Islet precursor cell (in vitro differentiated cells): ENCODE measurements at regions not wholly inside any gene's neighbourhood (a gene's known extent, or its start where the extent isn't known, plus 50 kb on each side); places are given as distances from the start of the nearest gene placed in this dataset.
"Not testable (repeated sequence)": the region's sequence is repeated elsewhere in the genome, so short reads cannot be mapped to it uniquely, and the experiment has no call there.

Experiments used
- DNase-seq: peaks from one replicate; pipeline ENCODE4 v3.0.0-alpha.2; 2018

DNA sequence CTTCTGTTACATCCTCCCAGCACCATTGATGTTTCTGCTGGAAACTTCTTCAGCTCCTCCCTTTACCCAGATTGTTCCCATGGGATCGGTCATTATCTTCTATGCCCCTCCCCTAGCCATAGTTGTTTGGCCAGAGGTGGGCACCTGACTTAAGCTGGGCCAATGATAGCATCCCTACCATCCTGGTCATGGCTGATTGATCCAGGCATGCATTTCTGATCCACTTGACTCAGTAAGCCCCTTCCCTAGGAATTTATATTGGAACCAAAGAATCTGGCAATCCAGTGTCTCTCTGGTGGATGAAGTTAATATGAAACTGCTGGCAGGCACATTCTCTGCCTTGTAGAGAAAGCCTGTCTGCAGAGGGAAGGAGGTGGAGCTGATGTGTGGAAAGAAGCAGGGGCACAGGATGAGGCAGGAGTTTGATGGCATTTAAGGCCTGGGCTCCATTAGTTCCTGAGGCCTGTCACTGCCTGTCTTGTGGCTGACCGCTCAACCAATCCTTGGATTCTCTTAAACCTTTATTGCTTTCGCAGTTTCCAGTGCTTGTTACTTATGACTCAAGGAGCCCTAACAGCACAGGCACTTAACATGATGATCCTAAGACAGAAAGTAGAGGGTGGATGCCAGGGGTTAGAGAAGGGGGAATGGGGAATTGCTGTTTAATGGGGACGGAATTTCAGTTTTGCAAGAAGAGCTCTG is 152.4 kb downstream of the ABCC12 start:
- DNase-seq = peak; percentile 71

DNA sequence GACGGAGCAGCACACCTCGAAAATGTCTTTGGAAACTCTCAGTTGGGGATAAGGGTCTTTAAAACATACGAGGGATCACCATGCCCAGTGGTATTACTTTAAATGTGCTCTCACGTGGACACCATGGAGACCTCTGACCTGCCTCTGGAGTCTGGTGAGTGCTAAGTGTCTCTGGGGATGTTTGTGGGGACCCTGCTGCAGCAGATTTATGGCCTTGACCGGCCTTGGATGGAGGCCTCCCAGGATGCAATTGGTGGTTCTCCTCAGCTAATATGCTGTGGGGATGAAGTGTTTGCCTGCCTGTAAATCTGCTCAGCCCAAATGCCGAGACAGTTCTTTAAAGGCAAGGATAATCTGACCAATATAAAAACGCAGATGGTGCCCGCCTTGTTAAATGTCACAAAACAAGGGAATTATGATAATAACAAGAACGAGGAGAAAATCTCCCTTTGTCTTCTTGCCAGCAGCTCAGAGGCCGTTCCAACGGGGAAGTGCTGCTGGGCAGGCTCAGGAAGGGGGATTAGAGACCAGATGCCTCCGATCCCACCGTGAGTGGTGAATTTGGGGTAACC is 154.4 kb downstream of the ABCC12 start:
- peak; percentile 14 for DNase-seq

DNA sequence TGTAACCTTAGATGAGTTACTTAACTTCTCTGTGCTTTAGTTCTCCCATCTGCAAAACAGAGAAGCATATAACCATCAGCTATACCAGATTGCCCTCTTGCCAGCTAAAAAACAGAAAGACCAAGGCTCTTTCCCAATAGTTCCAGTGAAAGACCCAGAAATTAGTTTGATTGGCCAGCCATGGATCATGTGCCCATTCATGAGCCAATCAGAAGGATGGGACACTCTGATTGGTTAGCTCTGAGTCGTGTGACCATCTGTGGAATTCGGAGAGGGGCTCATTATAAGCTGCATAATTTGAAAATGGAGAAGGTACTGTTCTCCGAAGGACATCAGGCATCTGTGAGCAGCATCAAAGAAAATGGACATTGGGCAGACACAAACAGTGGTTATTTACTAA is 155.2 kb downstream of the ABCC12 start:
- peak; percentile 4 for DNase-seq

DNA sequence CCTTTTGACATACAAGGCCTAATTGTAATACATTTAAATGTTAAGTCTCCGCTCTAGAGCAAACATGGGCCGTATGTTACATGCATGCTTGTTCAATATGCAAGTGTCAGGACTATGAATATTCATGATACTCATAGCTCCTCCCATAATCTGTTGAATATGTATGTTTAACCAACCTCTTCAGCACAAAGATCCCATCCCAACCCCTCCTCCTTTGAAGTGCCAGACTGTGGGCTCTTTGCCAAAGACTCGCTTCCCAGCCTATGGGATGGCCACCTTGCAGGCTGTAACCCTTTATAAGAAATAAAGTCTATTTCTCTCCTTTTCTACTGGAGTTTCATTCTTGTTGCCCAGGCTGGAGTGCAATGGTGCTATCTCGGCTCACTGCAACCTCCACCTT is 156.2 kb downstream of the ABCC12 start:
- DNase-seq = peak; percentile 18

DNA sequence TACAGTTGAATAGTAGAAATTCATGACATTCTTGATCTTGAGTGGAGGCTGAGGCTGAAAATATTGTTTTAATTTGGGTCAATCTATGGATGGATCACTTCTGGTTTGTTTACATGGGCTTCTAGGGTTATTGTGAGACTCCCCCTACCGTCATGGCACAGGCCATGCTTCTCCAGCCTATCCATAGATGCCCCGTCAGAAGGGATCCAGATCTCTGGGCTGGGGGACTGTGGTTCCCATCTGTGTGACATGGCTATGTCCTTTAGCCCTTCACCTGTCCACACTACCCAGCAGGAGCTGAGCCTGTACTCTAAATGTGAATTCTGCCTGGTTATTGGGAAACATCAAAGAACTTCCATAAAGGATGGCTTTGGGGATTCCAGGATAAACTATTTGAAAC is 160.4 kb downstream of the ABCC12 start:
- peak; percentile 30 for DNase-seq

DNA sequence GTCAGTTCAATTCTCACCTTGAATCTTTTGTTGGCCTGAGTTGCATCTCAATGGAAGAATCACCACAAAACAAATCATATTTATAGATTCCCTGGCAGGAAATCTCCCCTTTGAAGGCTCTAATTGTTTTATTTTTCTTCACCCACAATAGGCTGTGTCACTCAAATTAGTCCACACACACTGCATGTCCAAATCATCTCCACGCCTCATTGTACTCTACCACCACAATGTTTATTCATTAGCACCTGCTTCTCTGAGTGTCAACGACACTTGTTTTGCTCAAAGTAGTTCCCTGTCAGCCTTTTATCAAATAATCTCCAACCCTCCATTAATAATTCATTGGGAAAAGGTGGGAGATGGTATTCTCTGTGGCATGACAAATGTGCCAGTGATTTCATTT is 164.3 kb downstream of the ABCC12 start:
- DNase-seq = no peak

DNA sequence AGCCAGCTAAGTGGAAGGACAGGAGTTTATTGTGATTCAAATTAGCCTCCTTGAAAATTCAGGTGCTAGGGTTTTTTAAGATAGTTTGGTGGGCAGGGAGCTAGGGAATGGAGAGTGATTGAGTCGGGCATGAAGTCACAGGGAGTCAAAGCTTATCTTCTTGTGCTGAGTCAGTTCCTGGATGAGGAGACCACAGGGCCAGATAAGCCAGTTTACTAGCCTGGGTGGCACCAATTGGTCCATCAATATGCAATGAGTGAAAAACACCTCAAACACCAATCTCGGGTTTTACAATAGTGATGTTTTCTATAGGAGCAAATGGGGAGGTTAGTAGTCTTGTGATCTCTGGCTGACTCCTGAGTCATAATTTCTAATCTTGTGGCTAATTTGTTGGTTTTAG is 165.1 kb downstream of the ABCC12 start:
- DNase-seq = peak; percentile 32

DNA sequence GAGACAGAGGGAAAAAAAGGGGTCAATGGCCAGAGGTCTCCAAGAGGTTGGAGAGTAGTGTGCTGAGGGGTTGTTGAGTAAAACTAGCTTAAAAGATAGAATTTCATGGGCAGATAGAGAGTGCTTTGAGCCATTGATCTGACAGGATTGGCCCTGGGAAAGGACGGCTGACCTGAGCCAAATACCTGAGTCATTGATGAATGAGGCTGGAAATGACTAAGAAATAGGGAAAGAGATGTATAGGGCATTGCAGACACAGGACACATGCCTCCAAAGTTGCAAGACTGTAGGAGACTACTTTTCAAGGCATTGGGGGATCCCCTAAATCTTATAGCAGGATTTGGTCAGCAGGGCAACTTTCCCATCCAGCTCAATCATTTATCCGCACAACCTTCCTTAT is 168.7 kb downstream of the ABCC12 start:
- DNase-seq = no peak

DNA sequence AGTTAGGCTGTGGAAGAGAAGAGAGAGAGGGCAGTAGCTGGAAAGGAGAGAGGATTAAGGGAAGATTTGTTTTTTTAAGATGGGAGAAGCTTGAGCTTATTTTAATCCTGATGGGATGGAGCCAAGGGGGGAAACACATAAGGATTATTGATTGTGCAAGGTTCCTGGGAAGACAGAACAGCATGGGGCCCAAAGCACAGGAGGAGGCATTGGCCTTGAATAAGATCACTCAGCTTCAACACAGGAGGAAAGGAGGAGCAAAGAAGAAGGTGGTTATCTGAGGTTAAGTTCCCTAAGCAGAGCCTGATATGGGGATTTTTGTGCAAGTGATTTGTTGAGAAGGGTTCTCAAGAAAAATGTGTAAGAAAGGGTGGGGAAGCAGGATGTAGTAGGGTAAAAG is 169.8 kb downstream of the ABCC12 start:
- no peak for DNase-seq

DNA sequence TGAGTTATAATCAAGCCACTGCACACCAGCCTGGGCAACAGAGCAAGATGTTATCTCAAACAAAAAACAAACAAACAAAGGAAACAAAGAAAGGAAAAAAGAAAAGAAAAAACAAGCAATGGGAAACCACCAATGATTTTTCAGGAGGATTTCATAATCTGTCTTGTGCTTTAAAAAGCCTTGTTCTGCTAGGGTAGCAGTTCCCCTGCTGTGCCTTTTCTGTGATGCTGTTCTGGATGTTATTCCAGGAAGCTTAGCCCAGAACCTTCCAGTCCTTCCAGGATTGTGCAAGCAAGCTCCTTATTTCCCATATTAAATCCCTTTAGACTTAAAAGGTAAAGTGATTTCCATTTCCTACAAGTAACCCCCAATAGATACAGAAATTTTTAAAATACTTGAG is 171.1 kb downstream of the ABCC12 start:
- no peak for DNase-seq

DNA sequence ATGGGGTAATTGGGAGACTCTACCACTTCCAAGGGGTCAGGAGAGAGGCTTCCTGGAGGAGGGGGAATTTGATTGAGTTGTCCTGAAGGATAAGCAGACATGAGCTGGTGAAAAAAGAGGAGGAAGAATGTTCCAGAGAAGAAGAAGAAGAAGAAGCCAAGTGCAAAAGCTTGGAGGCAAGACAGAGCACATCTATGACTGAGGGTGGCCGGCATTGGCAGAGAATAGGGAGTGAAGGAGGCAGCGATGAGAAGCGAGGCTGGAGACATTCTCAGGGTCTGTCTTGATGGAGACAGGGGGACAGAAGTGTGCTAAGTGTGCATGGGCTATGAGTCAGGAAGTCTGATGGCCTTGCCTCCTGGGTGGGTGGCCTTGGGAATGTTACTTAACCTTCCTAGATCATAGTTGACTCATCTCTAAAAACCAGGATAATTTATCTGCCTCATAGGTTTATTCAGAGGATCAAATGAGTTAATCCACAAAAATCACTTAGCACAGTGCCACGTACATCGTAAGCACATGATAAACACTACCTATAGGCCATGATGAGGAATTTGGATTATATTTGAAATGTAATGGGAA is 171.7 kb downstream of the ABCC12 start:
- no peak for DNase-seq

DNA sequence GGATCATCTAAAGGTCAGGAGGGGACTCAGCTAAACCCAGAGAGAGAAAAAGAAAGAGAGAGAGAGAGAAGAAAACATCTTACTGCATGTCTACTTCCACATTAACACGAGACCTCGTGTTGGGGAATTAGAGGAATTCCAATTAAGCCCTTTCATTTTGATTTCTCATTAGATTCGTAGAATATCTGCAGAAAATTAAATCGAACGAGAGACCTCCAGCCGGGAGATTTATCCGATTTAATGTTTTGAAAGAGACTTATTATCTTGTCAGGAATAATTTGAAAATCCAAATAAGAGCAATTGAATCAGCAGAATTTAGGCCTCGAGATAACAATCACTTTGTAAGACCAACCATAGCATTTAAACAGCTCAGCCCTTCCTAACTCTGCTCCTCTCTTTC is 175.6 kb downstream of the ABCC12 start:
- DNase-seq = no peak

DNA sequence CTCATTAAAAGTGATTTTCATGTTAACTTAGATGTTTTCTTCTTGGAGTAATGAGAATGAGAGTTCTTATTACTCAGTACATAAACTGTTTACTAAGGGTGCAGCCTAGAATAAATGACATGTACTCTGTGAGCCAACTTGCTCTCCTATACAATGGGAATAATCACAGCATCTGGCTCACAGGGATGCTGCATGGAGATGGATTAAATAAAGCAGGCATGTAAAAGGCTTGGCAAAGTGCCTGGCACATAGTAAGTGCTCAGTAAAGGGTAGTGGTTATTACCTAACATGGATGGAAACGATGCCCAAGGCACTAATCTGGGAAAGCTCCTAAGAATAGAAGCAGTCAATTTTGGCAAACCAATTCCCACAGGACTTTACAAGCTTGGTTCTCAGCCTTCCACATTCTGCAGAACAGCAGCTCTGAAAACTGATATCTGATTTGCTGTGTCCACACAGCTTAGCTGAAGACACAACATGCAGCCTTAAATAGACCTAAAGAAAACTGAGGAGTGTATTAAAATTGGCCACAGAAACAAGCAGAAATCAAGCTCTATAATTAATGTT is 176.1 kb downstream of the ABCC12 start:
- DNase-seq = no peak

DNA sequence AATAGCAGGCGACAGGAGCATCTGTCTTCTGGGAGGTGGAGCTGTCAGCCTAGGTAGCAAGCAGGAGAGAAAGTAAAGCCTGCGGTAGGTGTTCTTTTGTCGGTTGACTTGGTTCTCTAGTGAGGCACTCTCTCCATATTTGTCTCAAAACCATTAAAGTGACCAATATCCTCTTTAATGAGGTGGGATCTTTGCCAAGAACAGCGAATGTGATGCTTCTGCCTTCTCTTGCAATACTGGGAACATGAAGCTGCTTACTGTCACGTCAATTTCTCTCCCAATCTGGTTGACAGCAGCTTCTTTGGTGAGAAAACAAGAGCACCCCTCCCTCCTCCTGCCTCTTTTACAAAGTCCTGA is 176.7 kb downstream of the ABCC12 start:
- DNase-seq = no peak

DNA sequence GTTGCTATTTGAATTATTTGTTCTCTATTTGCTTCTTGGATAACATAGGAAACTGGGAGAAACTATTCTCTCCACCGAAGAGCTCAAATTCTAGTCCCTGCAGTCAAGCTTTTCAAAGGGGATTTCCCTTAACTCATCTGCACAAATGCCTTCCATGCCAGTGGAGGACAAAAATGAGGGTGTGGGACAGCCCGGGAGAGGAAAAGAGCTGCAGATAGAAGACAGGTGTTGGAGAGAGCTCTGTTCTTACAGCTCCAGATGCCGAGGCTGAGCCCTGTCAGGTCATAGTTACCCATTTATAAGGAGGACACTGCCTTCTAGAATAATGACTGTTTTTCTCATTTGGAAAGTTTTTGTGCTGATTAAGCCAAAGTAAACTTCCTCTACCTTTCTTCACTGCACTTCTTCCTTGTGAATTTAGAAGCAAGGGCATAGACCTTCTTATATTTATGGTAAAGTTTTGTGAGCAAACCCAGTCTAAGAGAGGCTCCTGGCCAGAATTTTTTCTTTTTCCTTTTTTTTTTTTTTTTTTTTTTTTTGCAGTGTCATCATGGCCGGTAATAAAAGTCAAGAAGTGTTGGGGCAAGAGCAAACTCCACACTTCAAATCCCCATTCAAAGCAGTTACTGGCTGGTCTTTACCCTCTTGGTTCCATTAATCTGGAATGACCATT is 177.2 kb downstream of the ABCC12 start:
- no peak for DNase-seq

DNA sequence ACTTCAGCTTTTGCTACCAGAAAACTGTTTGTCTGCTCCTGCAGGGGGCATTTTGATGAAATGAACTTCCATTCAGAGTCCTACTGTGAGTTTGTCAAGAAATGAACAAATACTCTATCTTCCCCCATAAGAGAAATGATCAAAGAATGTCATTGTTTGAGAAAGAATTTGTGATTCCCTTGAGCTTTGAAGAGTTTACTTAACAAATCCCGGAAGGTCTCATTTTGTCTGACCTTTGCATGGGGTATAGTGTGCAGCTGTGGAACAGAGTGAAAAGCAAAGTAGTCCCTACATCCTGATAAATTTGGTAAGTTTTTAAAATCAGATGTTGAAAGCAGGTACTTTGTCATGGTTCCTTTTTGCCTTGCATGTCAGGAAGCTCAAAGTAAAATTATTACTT is 178.0 kb downstream of the ABCC12 start:
- DNase-seq = no peak

DNA sequence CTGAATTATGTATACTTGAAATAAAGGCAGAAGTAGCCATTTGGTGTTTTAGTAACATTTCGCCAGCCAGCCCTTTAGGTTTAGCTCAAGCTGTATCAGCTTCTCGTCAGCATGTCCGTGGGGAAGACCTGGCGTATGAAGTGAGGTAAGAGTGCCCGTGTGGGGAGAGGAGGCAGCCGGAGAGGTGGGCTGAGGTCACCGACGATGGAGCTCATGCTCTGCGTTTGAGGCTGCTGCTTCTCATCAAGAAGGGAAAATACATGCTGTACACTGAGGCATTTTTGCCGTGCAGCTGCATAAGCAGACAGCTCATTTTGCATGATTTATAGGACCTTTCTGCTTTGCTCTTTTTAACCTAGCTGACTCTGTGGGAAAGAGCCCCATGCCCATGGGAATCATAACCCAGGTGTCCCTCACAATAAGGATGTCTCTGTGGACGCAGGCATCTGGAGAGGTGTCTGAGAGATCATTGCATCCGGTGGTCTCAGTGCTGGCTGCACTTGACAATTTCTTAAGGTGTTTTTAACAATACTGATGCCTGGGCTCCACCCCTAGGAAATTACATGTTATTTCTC is 179.1 kb downstream of the ABCC12 start:
- DNase-seq = no peak

DNA sequence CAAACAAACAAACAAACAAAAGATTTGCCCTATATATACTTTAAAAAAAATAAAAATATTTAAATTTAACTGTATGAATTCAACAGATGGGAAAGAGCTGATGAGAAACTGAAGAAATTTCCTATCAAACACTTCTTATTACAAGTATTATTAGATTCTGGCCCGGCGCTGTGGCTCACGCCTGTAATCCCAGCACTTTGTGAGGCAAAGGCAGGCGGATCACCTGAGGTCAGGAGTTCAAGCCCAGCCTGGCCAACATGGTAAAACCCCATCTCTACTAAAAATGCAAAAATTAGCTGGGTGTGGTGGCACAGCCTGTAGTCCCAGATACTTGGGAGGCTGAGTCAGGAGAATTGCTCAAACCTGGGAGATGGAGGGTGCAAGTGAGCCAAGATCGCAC is 180.8 kb downstream of the ABCC12 start:
- not testable (repeated sequence) for DNase-seq

DNA sequence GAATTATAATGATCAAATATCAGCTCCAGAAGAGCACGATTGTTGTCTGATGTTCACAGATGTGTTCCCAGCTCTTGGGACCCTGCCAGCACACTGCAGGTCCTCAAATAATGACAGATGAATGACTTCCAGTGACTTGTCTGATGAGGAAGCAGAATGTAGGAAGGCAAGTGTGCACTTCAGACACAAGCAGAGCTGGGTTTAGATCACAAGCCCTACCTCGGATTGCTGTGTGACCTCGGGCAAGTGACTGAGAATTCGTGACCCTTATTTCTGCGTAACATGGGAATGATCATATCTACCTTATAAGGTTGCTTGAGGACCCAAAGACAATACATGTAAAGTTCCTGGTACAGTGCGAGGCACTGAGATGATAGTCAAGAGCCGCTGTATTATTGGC is 182.2 kb downstream of the ABCC12 start:
- no peak for DNase-seq

DNA sequence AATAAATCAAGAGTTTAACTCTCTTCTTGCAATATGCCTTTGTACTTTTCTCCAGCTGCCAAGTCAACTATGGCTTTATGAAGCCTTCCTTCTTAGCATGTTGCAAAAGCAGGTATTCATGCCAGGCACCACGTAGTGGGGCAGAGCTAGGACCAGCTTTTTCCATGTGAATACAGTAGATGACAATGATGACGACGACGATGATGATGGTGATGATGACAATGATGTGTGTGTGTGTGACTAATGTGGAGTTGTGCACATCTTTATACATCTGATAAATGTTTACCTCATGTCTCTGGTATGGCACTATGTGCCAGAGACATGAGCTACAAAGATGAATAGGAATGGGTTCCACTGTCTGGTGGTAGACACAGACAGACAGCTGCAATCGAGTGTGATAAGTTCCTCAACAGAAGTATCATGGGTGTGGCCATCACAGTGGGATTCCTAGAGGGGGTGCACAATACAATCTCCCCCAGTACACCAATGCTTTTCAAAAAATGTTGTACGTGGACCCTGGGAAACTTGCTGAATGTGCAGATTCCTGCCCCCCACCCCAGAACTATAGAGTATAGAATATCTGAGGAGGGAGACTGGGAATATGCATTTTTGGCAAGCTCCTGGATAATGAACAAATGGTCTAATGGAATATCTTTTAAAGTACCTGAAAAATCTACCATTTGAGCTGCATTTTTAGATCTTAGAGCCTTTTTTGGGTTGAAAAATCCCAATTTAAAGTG is 183.4 kb downstream of the ABCC12 start:
- DNase-seq = no peak

DNA sequence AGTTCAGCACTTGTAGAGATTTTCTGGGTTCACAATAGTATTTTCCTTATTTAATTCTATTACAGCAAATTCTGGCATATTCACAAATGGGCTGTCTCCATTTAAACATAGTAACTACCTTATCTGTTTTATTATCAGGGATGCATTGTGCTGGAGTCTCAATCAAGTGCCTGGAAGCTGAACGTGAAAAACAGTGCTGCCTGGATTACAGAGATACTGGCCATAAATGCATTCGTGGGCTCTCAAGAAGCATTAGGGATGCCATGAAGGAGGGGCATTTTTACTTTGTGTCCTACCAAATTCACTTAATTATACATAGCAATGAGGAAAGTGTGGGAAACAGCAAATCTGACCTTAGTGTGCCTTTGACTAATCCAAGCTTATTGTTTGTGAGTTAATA is 184.6 kb downstream of the ABCC12 start:
- no peak for DNase-seq

DNA sequence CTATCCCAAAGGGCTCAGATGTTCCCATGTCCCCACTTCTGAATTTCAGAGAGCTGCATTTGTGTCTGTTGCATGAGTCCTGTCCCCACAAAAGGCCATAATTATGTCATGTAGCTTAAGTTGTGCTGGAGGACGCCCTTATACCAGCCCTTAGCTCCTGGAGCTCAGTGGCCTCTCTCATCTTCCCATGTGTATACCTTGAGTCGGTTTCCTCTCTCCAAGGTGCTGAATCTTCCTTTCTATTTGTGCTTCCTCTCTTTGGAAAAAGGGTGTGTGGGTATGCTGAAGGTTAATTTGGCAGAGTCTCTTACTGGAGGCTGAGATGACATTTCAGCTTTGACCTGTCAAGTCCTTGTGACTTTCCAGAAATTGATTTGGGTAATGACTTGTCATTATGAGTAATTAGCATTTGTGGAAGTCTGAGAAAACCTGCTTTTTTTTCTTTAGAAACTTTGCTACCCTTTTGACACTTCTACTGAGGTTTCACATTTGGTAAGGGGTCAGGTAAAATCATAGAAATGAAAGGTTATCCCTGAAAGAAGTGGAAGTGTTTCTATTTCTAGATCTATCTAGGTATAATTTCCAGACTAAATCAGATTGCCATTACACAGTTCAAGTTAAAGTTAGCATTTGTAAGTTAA is 185.4 kb downstream of the ABCC12 start:
- DNase-seq = peak; percentile 59
